Psoas muscle (tissue), 7 donors: ENCODE measurements at regions not wholly inside any gene's neighbourhood (a gene's known extent, or its start where the extent isn't known, plus 50 kb on each side); places are given as distances from the start of the nearest gene placed in this dataset.

Experiments
- ATAC-seq, 4 donors: fragments of 200-7000 bp; cut with Tn5 transposase; one replicate each; pipeline ENCODE4 v1.9.1; 2020; ENCODE audit warnings: moderate library complexity in 3 of 4, mild to moderate bottlenecking in 2 of 4
- DNase-seq, 2 donors: peaks; one replicate each; pipeline ENCODE4 v3.0.0-alpha.2; 2020
- H3K27ac ChIP-seq: fragments of 200-600 bp; one replicate; pipeline ENCODE4 v1.8.0; 2022
- H3K27me3 ChIP-seq, 3 donors: fragments of 200-600 bp in 1 of 3; one replicate each; pipeline versions ENCODE4 v1.6.1 to v1.8.0; 2013 to 2022; ENCODE audit warnings: low read length in 2 of 3, mild to moderate bottlenecking in 2 of 3, moderate library complexity in 1 of 3; ENCODE audit not compliant: insufficient read depth in 3 of 3
- H3K36me3 ChIP-seq, 2 donors: fragments of 200-600 bp in 1 of 2; one replicate each; pipeline versions ENCODE4 v1.6.1 to v1.8.0; 2013 to 2022; ENCODE audit warnings: low read depth in 1 of 2, mild to moderate bottlenecking in 1 of 2, moderate library complexity in 1 of 2; ENCODE audit not compliant: insufficient read depth in 1 of 2
- H3K4me1 ChIP-seq: fragments of 200-600 bp; one replicate; pipeline ENCODE4 v1.8.0; 2022
- H3K4me3 ChIP-seq: fragments of 200-600 bp; one replicate; pipeline ENCODE4 v1.8.0; 2022; ENCODE audit warnings: mild to moderate bottlenecking
- H3K9me3 ChIP-seq: fragments of 200-600 bp; one replicate; pipeline ENCODE4 v1.8.0; 2022
- CTCF ChIP-seq: fragments of 200-600 bp; IDR thresholded peaks from one replicate; pipeline ENCODE4 v1.8.0; 2022; ENCODE audit warnings: antibody characterized with exemption
- WGBS, 3 donors: extraction: QIAGEN DNeasy Blood & Tissue Kit; methylation state at CpG; one replicate each; pipeline versions ENCODE4 v1.1.6 to v1.1.7; 2013; 5-methylcytosine and 5-hydroxymethylcytosine counted together
- intact Hi-C, 2 donors: fragments of 100-400 bp; cut with DNase I; formaldehyde crosslinking; loops; one replicate each; pipeline versions ENCODE4 v1.11.0 to v1.14.2; 2022
- donor health status: healthy with polysubstance abuse.
- donor health status: DM: no; HTN: no; CAD: no; lungs with moderate emphysema.
- donor health status: Bipolar disorder and iron deficiency.
- donor health status: healthy.
- donor health status: DM: yes; HTN: yes; CAD: no.
- donor health status: DM: no; HTN: no; CAD: no.
- donor health status: DM: yes; HTN: yes; CAD: no.

GRCh38 chr5:20287640-20288039, 299.6 kb upstream of the CDH18 start:
- intact Hi-C loops: loop anchor here in 1 of 2 donors (5.0 kb wide), 1 partner anchor 1445 kb away; no protein-coding TSS in a partner anchor
- Histone ChIP-seq H3K4me3 (no peak overlapping the region), H3K9me3 (no peaks in the 10 kb centered on the region), H3K4me1 (no peaks in the 10 kb centered on the region), H3K27ac (no peak overlapping the region), H3K27me3 (no peaks in the 10 kb centered on the region), H3K36me3 (no peaks in the 10 kb centered on the region)
- TF ChIP-seq CTCF: no peak
- ATAC-seq (no peak), DNase-seq (no peak)
- WGBS, 3 donors: 32 to 46% (median 33%) methylated on average over 4 of the region's 4 CpGs

GRCh38 chr5:20286512-20286911, 298.5 kb upstream of the CDH18 start:
- Histone ChIP-seq H3K9me3 (no peaks in the 10 kb centered on the region), H3K36me3 (no peaks in the 10 kb centered on the region), H3K27me3 (no peaks in the 10 kb centered on the region), H3K27ac (no peak overlapping the region), H3K4me3 (no peak overlapping the region), H3K4me1 (no peaks in the 10 kb centered on the region)
- intact Hi-C loops: loop anchor here in 1 of 2 donors (5.0 kb wide), 1 partner anchor 1446 kb away; no protein-coding TSS in a partner anchor
- TF ChIP-seq CTCF: no peak
- ATAC-seq: no peak
- DNase-seq: no peak

- H3K27ac ChIP-seq: no peak overlapping the region
- ATAC-seq (no peak), DNase-seq (no peak)
- no peak for TF ChIP-seq CTCF
- H3K9me3 ChIP-seq: no peaks in the 10 kb centered on the region
- no peaks in the 10 kb centered on the region for H3K27me3 ChIP-seq
- H3K4me1 ChIP-seq: no peaks in the 10 kb centered on the region
- intact Hi-C loops: no loop called here
- no peak overlapping the region for H3K4me3 ChIP-seq
- WGBS, 3 donors: 82 to 93% (median 87%) methylated on average over 5 of the region's 5 CpGs
- H3K36me3 ChIP-seq: no peaks in the 10 kb centered on the region
These were observed 288.9 kb upstream of the CDH18 start for GRCh38 chr5:20276959-20277263.

GRCh38 chr5:20276061-20276958, 288.3 kb upstream of the CDH18 start:
- Histone ChIP-seq H3K27me3 (no peaks in the 10 kb centered on the region), H3K36me3 (no peaks in the 10 kb centered on the region), H3K27ac (no peak overlapping the region), H3K9me3 (no peaks in the 10 kb centered on the region), H3K4me3 (no peak overlapping the region), H3K4me1 (no peaks in the 10 kb centered on the region)
- WGBS, 3 donors: 82 to 94% (median 91%) methylated on average over 3 of the region's 3 CpGs
- intact Hi-C loops: no loop called here
- TF ChIP-seq CTCF: no peak
- ATAC-seq (no peak), DNase-seq (peak in 1 of 2 donors; percentile 23)

GRCh38 chr5:20266066-20266465, 278.1 kb upstream of the CDH18 start:
- intact Hi-C loops: no loop called here
- Histone ChIP-seq H3K36me3 (no peaks in the 10 kb centered on the region), H3K4me1 (no peaks in the 10 kb centered on the region), H3K9me3 (no peaks in the 10 kb centered on the region), H3K27me3 (no peaks in the 10 kb centered on the region), H3K4me3 (no peak overlapping the region), H3K27ac (no peak overlapping the region)
- 86 to 96% (median 95%) methylated on average over 2 of the region's 2 CpGs for WGBS, 3 donors
- TF ChIP-seq CTCF: no peak
- DNase-seq (no peak), ATAC-seq (no peak)
